ENCODE measurements at regions not wholly inside any gene's neighbourhood (a gene's known extent, or its start where the extent isn't known, plus 50 kb on each side); places are given as distances from the start of the nearest gene placed in this dataset.

DNA sequence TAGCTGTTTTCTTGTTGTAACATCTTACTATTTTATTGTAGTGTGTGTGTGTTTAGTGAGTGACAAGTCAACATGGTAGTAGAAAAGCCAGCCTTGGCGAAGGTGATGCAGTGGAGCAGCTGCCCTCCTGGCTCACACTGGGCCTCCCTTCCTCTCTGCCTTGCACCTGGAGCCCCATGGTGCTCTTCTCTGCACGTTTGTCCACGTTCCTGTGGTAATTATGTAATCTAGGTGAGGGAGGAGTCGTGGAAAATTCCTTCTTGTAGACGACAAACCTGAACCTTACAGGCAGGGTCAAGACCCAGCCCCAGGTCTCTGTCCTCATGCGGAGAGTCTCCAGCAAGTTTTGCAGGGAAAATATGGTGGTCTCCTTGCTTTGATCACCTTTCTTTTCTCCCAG lies 348.3 kb upstream of the MKI67 start:
- Histone ChIP-seq H3K27ac (ENCODE audit: low read length) (no peak overlapping the region), H2AFZ (ENCODE audit: low read depth, low read length) (no peak overlapping the region), H3K79me2 (ENCODE audit: insufficient read depth, low read length) (no peaks in the 10 kb centered on the region), H3K27me3 (ENCODE audit: insufficient read depth, low read length, poor library complexity) (no peaks in the 10 kb centered on the region), H3K36me3 (ENCODE audit: insufficient read depth, low read length) (no peaks in the 10 kb centered on the region), H4K20me1 (ENCODE audit: insufficient read depth, low read length) (no peaks in the 10 kb centered on the region), H3K4me1 (ENCODE audit: insufficient read depth, low read length) (no peaks in the 10 kb centered on the region), H3K9ac (ENCODE audit: low read depth, low read length) (no peak overlapping the region), H3K4me3 (ENCODE audit: low read depth in 1 of 2, low read length in 2 of 2) (no peak overlapping the region), H3K4me2 (ENCODE audit: insufficient read depth, low read length) (no peak overlapping the region), H3K9me3 (ENCODE audit: insufficient read depth, low read length, severe bottlenecking) (no peaks in the 10 kb centered on the region)
- ATAC-seq (ENCODE audit: insufficient read depth, low read depth), result no peak
- DNase-seq, result no peak
- TF ChIP-seq EZH2 (IDR thresholded peaks at IDR 0.05; ENCODE audit: borderline replicate concordance, low read depth, low read length, severe bottlenecking), result no peak
- no peak for TF ChIP-seq CTCF (IDR thresholded peaks at IDR 0.05; ENCODE audit: borderline replicate concordance, extremely low read depth, low read length, poor library complexity, severe bottlenecking)

DNA sequence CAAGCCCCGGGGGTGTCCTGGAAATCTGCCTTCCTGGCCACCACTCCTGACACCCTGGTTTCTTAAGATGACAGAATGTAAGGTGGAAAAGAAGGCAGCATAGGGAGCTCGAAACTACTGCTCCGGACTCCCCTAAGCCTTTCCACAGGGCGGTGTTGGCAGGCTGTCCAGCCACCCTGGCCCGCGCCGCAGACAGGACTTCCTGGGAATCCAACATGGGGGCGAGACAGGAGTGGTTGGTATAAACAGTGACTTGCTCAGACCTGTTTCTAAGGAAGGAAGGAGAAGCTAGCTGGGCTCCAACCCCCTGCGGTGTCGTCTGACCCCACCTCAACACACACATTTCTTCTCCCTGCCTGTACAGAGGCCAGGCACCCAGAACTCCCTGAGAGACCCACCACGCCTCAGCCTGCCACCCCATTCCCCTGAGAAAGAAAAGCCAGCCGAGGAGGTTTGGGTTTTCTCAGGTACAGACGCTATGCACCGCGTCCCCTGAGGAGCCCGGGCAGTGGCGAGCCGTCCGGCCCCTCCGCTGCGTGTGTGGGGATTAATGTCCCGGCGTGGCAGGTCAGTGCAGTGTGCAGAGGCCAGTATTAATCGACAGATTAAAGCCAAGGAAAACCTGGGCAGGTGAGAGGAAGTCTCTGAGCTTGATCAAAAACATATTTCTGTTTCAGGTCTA lies 349.6 kb upstream of the MKI67 start:
- H3K9ac ChIP-seq (ENCODE audit: low read depth, low read length), result no peak overlapping the region
- no peak overlapping the region for H3K4me3 ChIP-seq (ENCODE audit: low read depth in 1 of 2, low read length in 2 of 2)
- H4K20me1 ChIP-seq (ENCODE audit: insufficient read depth, low read length), result no peaks in the 10 kb centered on the region
- no peak overlapping the region for H3K27ac ChIP-seq (ENCODE audit: low read length)
- H3K9me3 ChIP-seq (ENCODE audit: insufficient read depth, low read length, severe bottlenecking), result no peaks in the 10 kb centered on the region
- TF ChIP-seq EZH2 (IDR thresholded peaks at IDR 0.05; ENCODE audit: borderline replicate concordance, low read depth, low read length, severe bottlenecking) (no peak), CTCF (IDR thresholded peaks at IDR 0.05; ENCODE audit: borderline replicate concordance, extremely low read depth, low read length, poor library complexity, severe bottlenecking) (no peak)
- no peaks in the 10 kb centered on the region for H3K36me3 ChIP-seq (ENCODE audit: insufficient read depth, low read length)
- H3K27me3 ChIP-seq (ENCODE audit: insufficient read depth, low read length, poor library complexity), result no peaks in the 10 kb centered on the region
- H2AFZ ChIP-seq (ENCODE audit: low read depth, low read length), result no peak overlapping the region
- no peak overlapping the region for H3K4me2 ChIP-seq (ENCODE audit: insufficient read depth, low read length)
- ATAC-seq (ENCODE audit: insufficient read depth, low read depth) (no peak), DNase-seq (no peak)
- no peaks in the 10 kb centered on the region for H3K4me1 ChIP-seq (ENCODE audit: insufficient read depth, low read length)
- H3K79me2 ChIP-seq (ENCODE audit: insufficient read depth, low read length), result no peaks in the 10 kb centered on the region

- no peak overlapping the region for H3K4me2 ChIP-seq (ENCODE audit: insufficient read depth, low read length)
- no peaks in the 10 kb centered on the region for H4K20me1 ChIP-seq (ENCODE audit: insufficient read depth, low read length)
- H3K9ac ChIP-seq (ENCODE audit: low read depth, low read length), result no peak overlapping the region
- no peak overlapping the region for H3K27ac ChIP-seq (ENCODE audit: low read length)
- no peak for ATAC-seq (ENCODE audit: insufficient read depth, low read depth)
- H3K79me2 ChIP-seq (ENCODE audit: insufficient read depth, low read length), result no peaks in the 10 kb centered on the region
- H3K4me1 ChIP-seq (ENCODE audit: insufficient read depth, low read length), result no peaks in the 10 kb centered on the region
- no peak overlapping the region for H2AFZ ChIP-seq (ENCODE audit: low read depth, low read length)
- H3K36me3 ChIP-seq (ENCODE audit: insufficient read depth, low read length), result no peaks in the 10 kb centered on the region
- DNase-seq, result no peak
- H3K27me3 ChIP-seq (ENCODE audit: insufficient read depth, low read length, poor library complexity), result no peaks in the 10 kb centered on the region
- H3K9me3 ChIP-seq (ENCODE audit: insufficient read depth, low read length, severe bottlenecking), result no peaks in the 10 kb centered on the region
- no peak overlapping the region for H3K4me3 ChIP-seq (ENCODE audit: low read depth in 1 of 2, low read length in 2 of 2)
- TF ChIP-seq EZH2 (IDR thresholded peaks at IDR 0.05; ENCODE audit: borderline replicate concordance, low read depth, low read length, severe bottlenecking) (no peak), CTCF (IDR thresholded peaks at IDR 0.05; ENCODE audit: borderline replicate concordance, extremely low read depth, low read length, poor library complexity, severe bottlenecking) (no peak)
These were observed 350.1 kb upstream of the MKI67 start for GRCh38 chr10:128476368-128476725.
